ENCODE measurements at regions not wholly inside any gene's neighbourhood (a gene's known extent, or its start where the extent isn't known, plus 50 kb on each side); places are given as distances from the start of the nearest gene placed in this dataset.

- Histone ChIP-seq H3K36me3 (replicated peaks in 1 of 2; ENCODE audit: control insufficient read depth in 1 of 2, insufficient read depth in 2 of 2, low read length in 1 of 2) (no peaks in the 10 kb centered on the region), H3K9me3 (no peaks in the 10 kb centered on the region), H3K9me2 (no peaks in the 10 kb centered on the region), H3K27ac (ENCODE audit: low read depth in 2 of 2, low read length in 1 of 2) (no peak overlapping the region), H3K4me1 (ENCODE audit: control insufficient read depth in 1 of 2, insufficient read depth in 2 of 2, low read depth in 1 of 2, low read length in 1 of 2) (no peaks in the 10 kb centered on the region), H3F3A (replicated peaks; ENCODE audit: insufficient read depth) (no peaks in the 10 kb centered on the region), H2AFZ (ENCODE audit: low read depth) (no peak overlapping the region), H3K79me2 (ENCODE audit: insufficient read depth) (no peaks in the 10 kb centered on the region), H3K4me2 (no peak overlapping the region), H4K20me1 (ENCODE audit: insufficient read depth) (no peaks in the 10 kb centered on the region), H3K9ac (no peak overlapping the region), H3K4me3 (ENCODE audit: low read depth in 2 of 2, low read length in 1 of 2) (no peak overlapping the region), H3K27me3 (ENCODE audit: insufficient read depth) (no peaks in the 10 kb centered on the region)
- ChIA-PET POLR2A (no interaction called here), CTCF (interaction anchor here (1.3 to 2.0 kb wide), 2 partner anchors 11 to 17 kb away, joined by 4 to 7 read pairs; no protein-coding TSS in a partner anchor)
- no peak for TF ChIP-seq GABPA (IDR thresholded peaks at IDR 0.05; ENCODE audit: low read depth)
- no peak for TF ChIP-seq RAD21 (IDR thresholded peaks at IDR 0.05; ENCODE audit: low read length)
- no peak for TF ChIP-seq SIN3A (IDR thresholded peaks at IDR 0.05; ENCODE audit: borderline replicate concordance, low read depth, low read length)
- TF ChIP-seq PBX3 (IDR thresholded peaks at IDR 0.05), result no peak
- no peak for TF ChIP-seq YY1 (IDR thresholded peaks at IDR 0.05; ENCODE audit: low read depth)
- TF ChIP-seq MEF2A (IDR thresholded peaks at IDR 0.05; ENCODE audit: borderline replicate concordance, low read depth), result no peak
- no peak for TF ChIP-seq TEAD4 (IDR thresholded peaks at IDR 0.05; ENCODE audit: borderline replicate concordance, insufficient read depth)
- no peak for TF ChIP-seq FOXM1 (IDR thresholded peaks at IDR 0.05; ENCODE audit: low read depth)
- no peak for TF ChIP-seq MXI1 (IDR thresholded peaks at IDR 0.05; ENCODE audit: low read depth, low read length)
- TF ChIP-seq CHD2 (IDR thresholded peaks at IDR 0.05; ENCODE audit: low read length, partially characterized antibody), result no peak
- no peak for TF ChIP-seq REST (IDR thresholded peaks at IDR 0.05; ENCODE audit: low read depth, low read length)
- no peak for TF ChIP-seq POLR2AphosphoS5 (IDR thresholded peaks at IDR 0.05; ENCODE audit: low read depth, low read length)
- no peak for DNase-seq
- WGBS (ENCODE audit: low lambda C conversion rate), result 42% methylated on average over 1 of the region's 1 CpG
Observed at GRCh38 chr11:21948876-21949275, 244.0 kb upstream of the ANO5 start.

- DNase-seq, result no peak
- Histone ChIP-seq H3K79me2 (ENCODE audit: insufficient read depth) (no peaks in the 10 kb centered on the region), H3K4me3 (ENCODE audit: low read depth in 2 of 2, low read length in 1 of 2) (no peak overlapping the region), H4K20me1 (ENCODE audit: insufficient read depth) (no peaks in the 10 kb centered on the region), H3K9ac (no peak overlapping the region), H3K4me1 (ENCODE audit: control insufficient read depth in 1 of 2, insufficient read depth in 2 of 2, low read depth in 1 of 2, low read length in 1 of 2) (no peaks in the 10 kb centered on the region), H3K9me2 (no peaks in the 10 kb centered on the region), H3K9me3 (no peaks in the 10 kb centered on the region), H2AFZ (ENCODE audit: low read depth) (no peak overlapping the region), H3K36me3 (replicated peaks in 1 of 2; ENCODE audit: control insufficient read depth in 1 of 2, insufficient read depth in 2 of 2, low read length in 1 of 2) (no peaks in the 10 kb centered on the region), H3K4me2 (no peak overlapping the region), H3F3A (replicated peaks; ENCODE audit: insufficient read depth) (no peaks in the 10 kb centered on the region), H3K27ac (ENCODE audit: low read depth in 2 of 2, low read length in 1 of 2) (no peak overlapping the region), H3K27me3 (ENCODE audit: insufficient read depth) (no peaks in the 10 kb centered on the region)
- ChIA-PET POLR2A (no interaction called here), CTCF (no interaction called here)
- WGBS (ENCODE audit: low lambda C conversion rate), result 21% methylated on average over 3 of the region's 3 CpGs
- no peak for TF ChIP-seq MXI1 (IDR thresholded peaks at IDR 0.05; ENCODE audit: low read depth, low read length)
- no peak for TF ChIP-seq NFIC (IDR thresholded peaks at IDR 0.05; ENCODE audit: borderline replicate concordance)
- TF ChIP-seq GATA2 (CRISPR knock-in tag; IDR thresholded peaks at IDR 0.05), result no peak
- no peak for TF ChIP-seq SIN3A (IDR thresholded peaks at IDR 0.05; ENCODE audit: borderline replicate concordance, low read depth, low read length)
- no peak for TF ChIP-seq RFX5 (IDR thresholded peaks at IDR 0.05; ENCODE audit: low read length)
- TF ChIP-seq FOSL2 (IDR thresholded peaks at IDR 0.05; ENCODE audit: borderline replicate concordance, low read depth), result no peak
Observed at GRCh38 chr11:21949763-21950413, 243.0 kb upstream of the ANO5 start.
